IMR-90 (cell line): ENCODE measurements at regions not wholly inside any gene's neighbourhood (a gene's known extent, or its start where the extent isn't known, plus 50 kb on each side); places are given as distances from the start of the nearest gene placed in this dataset.

Source experiments
- ATAC-seq: fragments of 200-7000 bp; cut with Tn5 transposase; 2 replicates; pipeline ENCODE4 v1.9.1; 2020; ENCODE audit warnings: low read depth, mild to moderate bottlenecking, moderate library complexity
- BruUV-seq: library from RNA; stranded (reverse); fragments of 400-500 nt; replicated peaks from 2 replicates; lab custom pipeline; 2021; lab: Mats Ljungman, UMichigan
- CTCF ChIA-PET: fragments of 300-600 bp; formaldehyde crosslinking; extraction: SDS; loops from one replicate; lab custom pipeline; 2021; ENCODE audit warnings: antibody characterized with exemption; lab: Yijun Ruan, JAX
- POLR2A ChIA-PET: fragments of 300-600 bp; sonication (Branson Sonifier 250); formaldehyde crosslinking; loops from one replicate; lab custom pipeline; 2022; ENCODE audit warnings: antibody characterized with exemption; ENCODE audit not compliant: unreplicated experiment; lab: Charles Lee
- DNase-seq: peaks from one replicate; pipeline ENCODE4 v3.0.0; 2013
- H2AFZ ChIP-seq: replicated peaks from 2 replicates; pipeline ENCODE3; 2013; ENCODE audit warnings: low read length, mild to moderate bottlenecking; ENCODE audit not compliant: poor library complexity
- H2AK5ac ChIP-seq: 2 replicates; pipeline ENCODE4 v1.6.1; 2013; ENCODE audit warnings: low read depth, low read length, inconsistent platforms
- H2AK9ac ChIP-seq: replicated peaks from 2 replicates; pipeline ENCODE3; 2013; ENCODE audit warnings: mild to moderate bottlenecking, low read depth, low read length, moderate library complexity; ENCODE audit not compliant: poor library complexity
- H2BK120ac ChIP-seq: 2 replicates; pipeline ENCODE4 v1.6.1; 2013; ENCODE audit warnings: low read depth, low read length, inconsistent platforms
- H2BK15ac ChIP-seq: 3 replicates; pipeline ENCODE4 v1.6.1; 2013; ENCODE audit warnings: low read depth, low read length, inconsistent platforms
- H2BK20ac ChIP-seq: 2 replicates; pipeline ENCODE4 v1.6.1; 2013; ENCODE audit warnings: low read depth, mild to moderate bottlenecking, inconsistent platforms, low read length, moderate library complexity
- H2BK5ac ChIP-seq: 2 replicates; pipeline ENCODE4 v1.6.1; 2013; ENCODE audit warnings: mild to moderate bottlenecking, low read depth, low read length, inconsistent platforms; ENCODE audit not compliant: poor library complexity, severe bottlenecking
- H3K14ac ChIP-seq: replicated peaks from 2 replicates; pipeline ENCODE4 v1.6.1; 2013; ENCODE audit warnings: low read depth, low read length, inconsistent platforms
- H3K18ac ChIP-seq: 2 replicates; pipeline ENCODE4 v1.6.1; 2013; ENCODE audit warnings: low read depth, low read length, control low read depth
- H3K23ac ChIP-seq: 2 replicates; pipeline ENCODE4 v1.6.1; 2013; ENCODE audit warnings: low read depth, low read length, inconsistent platforms
- H3K27ac ChIP-seq: 2 replicates; pipeline ENCODE4 v1.5.1; 2013; ENCODE audit warnings: mild to moderate bottlenecking, control low read depth, low read length; ENCODE audit not compliant: insufficient read depth
- H3K27me3 ChIP-seq: 2 replicates; pipeline ENCODE4 v1.6.1; 2013; ENCODE audit warnings: low read length; ENCODE audit not compliant: control insufficient read depth, insufficient read depth
- H3K36me3 ChIP-seq: 2 replicates; pipeline ENCODE4 v1.6.1; 2013; ENCODE audit warnings: low read length, mixed read lengths; ENCODE audit not compliant: control insufficient read depth, insufficient read depth
- H3K4ac ChIP-seq: 2 replicates; pipeline ENCODE4 v1.6.1; 2013; ENCODE audit warnings: low read depth, low read length, inconsistent platforms
- H3K4me1 ChIP-seq: 2 replicates; pipeline ENCODE4 v1.6.1; 2013; ENCODE audit warnings: low read length, mixed read lengths; ENCODE audit not compliant: control insufficient read depth, insufficient read depth
- H3K4me2 ChIP-seq: 2 replicates; pipeline ENCODE4 v1.6.1; 2013; ENCODE audit warnings: low read depth, mild to moderate bottlenecking, control low read depth, low read length, moderate library complexity
- H3K4me3 ChIP-seq: 2 replicates; pipeline ENCODE4 v1.5.1; 2013; ENCODE audit warnings: low read depth, mild to moderate bottlenecking, control low read depth, low read length, moderate library complexity; ENCODE audit not compliant: insufficient read depth
- H3K56ac ChIP-seq: 2 replicates; pipeline ENCODE4 v1.6.1; 2013; ENCODE audit warnings: low read length, inconsistent platforms; ENCODE audit not compliant: insufficient read depth; ENCODE audit errors: extremely low read depth
- H3K79me1 ChIP-seq, 2 experiments: 2 replicates each; pipeline ENCODE4 v1.6.1; 2013; ENCODE audit warnings: low read length in 2 of 2, inconsistent platforms in 1 of 2, low read depth in 1 of 2
- H3K9ac ChIP-seq: 2 replicates; pipeline ENCODE4 v1.6.1; 2013; ENCODE audit warnings: low read depth, low read length, control low read depth
- H3K9me1 ChIP-seq: 2 replicates; pipeline ENCODE4 v1.6.1; 2013; ENCODE audit warnings: low read length, inconsistent platforms; ENCODE audit not compliant: insufficient read depth
- H3K9me3 ChIP-seq: 2 replicates; pipeline ENCODE4 v1.6.1; 2013; ENCODE audit warnings: low read length; ENCODE audit not compliant: control insufficient read depth, insufficient read depth
- H4K20me1 ChIP-seq: 2 replicates; pipeline ENCODE4 v1.6.1; 2013; ENCODE audit warnings: low read length, inconsistent platforms; ENCODE audit not compliant: insufficient read depth
- H4K5ac ChIP-seq: 2 replicates; pipeline ENCODE4 v1.6.1; 2013; ENCODE audit warnings: mild to moderate bottlenecking, low read depth, low read length, control low read depth
- H4K8ac ChIP-seq, 2 experiments: 2 replicates each; pipeline ENCODE4 v1.6.1; 2013; ENCODE audit warnings: low read depth in 2 of 2, low read length in 2 of 2, control low read depth in 1 of 2, inconsistent platforms in 1 of 2
- H4K91ac ChIP-seq: 2 replicates; pipeline ENCODE4 v1.6.1; 2013; ENCODE audit warnings: low read depth, low read length, inconsistent platforms; ENCODE audit not compliant: insufficient read depth
- POLR2A ChIP-seq: IDR thresholded peaks from 2 replicates; pipeline ENCODE4 v1.6.1; 2012; ENCODE audit warnings: mild to moderate bottlenecking, low read depth, low read length
- WGBS, 2 experiments: methylation state at CpG; one replicate each; pipeline versions ENCODE4 v1.1.5 to v1.1.7; 2013; ENCODE audit warnings: missing lambda C conversion rate in 2 of 2; ENCODE audit not compliant: insufficient read length in 1 of 2; ENCODE audit errors: extremely low coverage in 2 of 2; 5-methylcytosine and 5-hydroxymethylcytosine counted together
- dilution Hi-C: fragments of 300-500 bp; cut with HindIII; formaldehyde crosslinking; loops from one replicate; pipeline ENCODE4 v1.14.3; 2018; ENCODE audit warnings: low sequenced_read_pairs; ENCODE audit not compliant: unreplicated experiment
- in situ Hi-C: fragments of 300-500 bp; cut with MboI; formaldehyde crosslinking; loops from 3 replicates; pipeline ENCODE4 v1.14.3; 2019; ENCODE audit warnings: low sequenced_read_pairs, inconsistent platforms, mixed read lengths
- intact Hi-C: fragments of 100-400 bp; cut with micrococcal nuclease; formaldehyde crosslinking; loops from 2 replicates; pipeline ENCODE4 v1.10.0; 2022

GRCh38 chr2:236787885-236788284 is 218.3 kb downstream of the ACKR3 start:
- Histone ChIP-seq H3K4me3 (no peak overlapping the region), H4K91ac (no peak overlapping the region), H3K4me1 (no peaks in the 10 kb centered on the region), H2BK20ac (no peak overlapping the region), H4K5ac (no peak overlapping the region), H3K36me3 (no peaks in the 10 kb centered on the region), H3K56ac (no peak overlapping the region), H4K20me1 (no peaks in the 10 kb centered on the region), H2BK5ac (no peak overlapping the region), H3K4ac (no peak overlapping the region), H4K8ac (no peak overlapping the region), H3K9me1 (no peaks in the 10 kb centered on the region), H2AFZ (no peak overlapping the region), H3K18ac (no peak overlapping the region), H3K9me3 (no peaks in the 10 kb centered on the region), H3K23ac (no peak overlapping the region), H3K27ac (no peak overlapping the region), H2BK120ac (no peak overlapping the region), H3K4me2 (no peak overlapping the region), H3K27me3 (peaks cover 8% of the 10 kb centered on the region), H3K14ac (no peak overlapping the region), H3K9ac (no peak overlapping the region), H2BK15ac (no peak overlapping the region), H2AK9ac (no peak overlapping the region), H2AK5ac (no peak overlapping the region), H3K79me1 (no peaks in the 10 kb centered on the region)
- TF ChIP-seq POLR2A = no peak
- ATAC-seq (no peak), DNase-seq (no peak)
- ChIA-PET POLR2A (no interaction called here), CTCF (no interaction called here)
- WGBS, 2 experiments = 82% methylated on average over 2 of the region's 7 CpGs; no CpG with 5 or more reads in 1 of the 2 experiments
- in situ Hi-C loops = no loop called here
- BruUV-seq = no TSS peak
- intact Hi-C loops = no loop called here
- dilution Hi-C loops = no loop called here
